DMS153 (cell line): ENCODE measurements at regions not wholly inside any gene's neighbourhood (a gene's known extent, or its start where the extent isn't known, plus 50 kb on each side); places are given as distances from the start of the nearest gene placed in this dataset.
"Not testable (repeated sequence)": the region's sequence is repeated elsewhere in the genome, so short reads cannot be mapped to it uniquely, and the experiment has no call there.

ENCODE experiments used
- DNase-seq: peaks from one replicate; lab custom pipeline; 2025; lab: John Stamatoyannopoulos, UW

DNA sequence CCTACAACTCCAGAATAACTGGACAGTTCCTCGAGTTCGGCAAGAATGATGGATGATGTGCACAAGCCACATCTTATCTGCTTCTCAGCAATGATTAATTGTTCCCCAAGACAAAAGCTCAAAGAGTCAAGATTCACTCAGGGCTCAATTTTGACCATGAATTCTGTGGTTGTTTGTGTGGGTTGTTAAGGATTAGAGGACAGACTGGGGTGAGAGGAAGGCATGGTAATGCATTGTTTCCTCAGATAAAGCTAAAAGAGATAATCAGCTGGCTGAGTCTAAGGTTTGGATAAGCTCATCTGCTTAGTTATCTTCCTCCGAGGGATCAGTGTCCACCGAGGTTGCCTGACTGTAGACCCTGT is 161.0 kb downstream of the CPEB2 start:
- DNase-seq, result no peak

DNA sequence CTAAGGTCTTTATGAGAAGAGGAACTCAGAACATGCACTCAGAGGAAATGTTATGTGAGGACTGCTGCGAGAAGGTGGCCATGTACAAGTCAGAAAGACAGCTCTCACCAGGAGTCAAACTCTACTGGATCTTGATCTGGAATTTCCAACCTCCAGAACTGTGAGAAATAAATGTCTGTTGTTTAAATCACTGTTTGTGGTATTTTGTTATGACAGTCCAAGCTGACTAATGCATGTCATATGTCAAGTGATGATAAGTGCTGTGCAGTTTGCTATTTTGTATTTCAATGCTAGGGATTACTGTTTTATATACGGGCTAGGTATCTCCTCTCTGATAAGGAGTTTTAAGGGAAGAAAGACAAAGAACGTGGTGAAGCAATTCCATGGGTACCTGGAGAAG is 162.3 kb downstream of the CPEB2 start:
- DNase-seq, result no peak

DNA sequence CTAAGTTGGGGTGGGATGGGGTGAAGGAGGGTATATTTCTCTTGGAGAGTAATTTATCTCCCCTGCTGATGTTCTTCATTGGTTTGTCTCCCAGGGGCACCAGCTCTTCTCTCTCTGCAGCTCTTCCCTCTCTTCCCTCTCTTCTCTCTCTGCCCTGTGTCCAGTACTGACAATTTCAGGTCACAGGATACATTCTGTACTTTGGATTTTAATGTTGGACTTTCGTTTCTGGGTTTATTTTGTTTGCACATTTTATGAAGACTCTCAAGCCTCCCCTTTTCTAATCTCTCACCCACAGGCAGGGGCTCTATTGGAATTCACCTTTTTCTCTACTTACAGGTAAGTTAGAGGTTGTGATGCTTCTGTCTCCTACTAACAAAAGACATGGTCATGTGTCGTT is 165.5 kb downstream of the CPEB2 start:
- DNase-seq, result no peak

DNA sequence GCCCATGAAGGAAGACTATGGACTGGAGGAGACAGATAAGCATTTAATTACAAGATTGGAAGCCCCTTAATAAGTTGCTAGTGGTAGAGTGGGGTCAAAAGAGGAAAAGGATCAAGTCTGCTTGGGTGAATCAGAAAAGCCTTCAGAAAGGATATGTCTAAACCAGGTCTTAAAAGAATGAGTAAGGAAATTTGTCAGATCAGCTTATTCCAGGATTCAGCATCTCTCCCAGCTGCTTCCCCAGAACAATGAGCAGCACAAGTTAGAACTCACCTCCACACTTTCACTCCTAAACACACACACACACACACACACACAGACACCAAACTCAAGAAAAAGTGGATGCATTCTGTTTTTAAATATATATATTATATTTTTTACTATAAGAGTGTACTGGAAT is 166.5 kb downstream of the CPEB2 start:
- no peak for DNase-seq

DNA sequence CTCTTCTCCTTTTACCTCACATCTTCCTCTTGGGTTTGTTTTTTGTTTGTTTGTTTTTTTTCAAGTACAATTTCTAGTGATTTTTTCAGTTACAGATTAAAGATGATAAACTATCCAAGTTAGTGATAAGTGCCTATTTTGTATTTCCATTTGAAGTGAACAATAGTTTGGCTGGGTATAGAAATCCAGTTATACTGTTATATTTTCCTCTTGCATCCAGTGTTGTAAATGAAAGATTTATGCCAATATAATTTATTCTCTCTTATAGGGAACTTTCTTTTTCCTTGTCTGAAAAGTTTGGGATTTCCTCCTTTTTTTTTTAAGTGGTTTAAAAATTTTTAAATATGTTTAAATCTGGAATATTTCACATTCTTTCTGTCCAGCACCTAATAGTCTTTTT is 169.4 kb downstream of the CPEB2 start:
- no peak for DNase-seq

DNA sequence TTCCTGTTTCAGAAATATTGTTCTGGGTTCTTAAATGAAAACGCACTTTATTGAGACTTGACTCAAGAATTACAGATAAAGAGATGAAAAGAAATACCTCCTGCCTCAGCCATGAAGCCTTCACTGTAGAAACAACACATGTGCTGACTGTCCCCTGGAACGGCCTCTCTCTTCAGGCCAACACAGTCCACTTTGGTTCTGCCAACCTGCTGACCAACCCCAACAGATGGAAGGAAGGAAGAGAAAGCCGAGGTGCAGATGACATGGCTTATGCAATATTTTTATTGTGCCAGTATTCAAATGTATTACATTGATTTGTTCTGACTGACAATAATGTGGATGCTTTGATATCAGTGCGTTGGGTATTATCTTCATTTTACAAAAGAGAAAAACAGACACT is 171.0 kb downstream of the CPEB2 start:
- DNase-seq, result no peak

DNA sequence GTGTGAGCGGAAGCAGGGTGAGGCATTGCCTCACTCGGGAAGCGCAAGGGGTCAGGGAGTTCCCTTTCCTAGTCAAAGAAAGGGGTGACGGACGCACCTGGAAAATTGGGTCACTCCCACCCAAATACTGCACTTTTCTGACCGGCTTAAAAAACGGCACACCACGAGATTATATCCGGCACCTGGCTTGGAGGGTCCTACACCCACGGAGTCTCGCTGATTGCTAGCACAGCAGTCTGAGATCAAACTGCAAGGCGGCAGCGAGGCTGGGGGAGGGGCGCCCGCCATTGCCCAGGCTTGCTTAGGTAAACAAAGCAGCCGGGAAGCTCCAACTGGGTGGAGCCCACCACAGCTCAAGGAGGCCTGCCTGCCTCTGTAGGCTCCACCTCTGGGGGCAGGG is 171.9 kb downstream of the CPEB2 start:
- DNase-seq, result not testable (repeated sequence)

DNA sequence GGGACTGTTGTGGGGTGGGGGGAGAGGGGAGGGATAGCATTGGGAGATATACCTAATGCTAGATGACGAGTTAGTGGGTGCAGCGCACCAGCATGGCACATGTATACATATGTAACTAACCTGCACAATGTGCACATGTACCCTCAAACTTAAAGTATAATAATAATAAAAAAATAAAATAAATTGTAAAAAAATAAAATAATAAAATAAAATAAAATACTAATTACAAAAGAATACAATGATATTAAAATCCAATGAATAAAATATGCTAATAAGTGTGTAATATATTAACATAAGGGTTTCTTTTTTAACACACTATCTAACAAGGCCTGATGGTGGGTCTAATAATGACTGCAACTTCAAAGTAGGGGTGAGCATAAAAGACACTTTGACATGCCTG is 177.6 kb downstream of the CPEB2 start:
- DNase-seq, result not testable (repeated sequence)

DNA sequence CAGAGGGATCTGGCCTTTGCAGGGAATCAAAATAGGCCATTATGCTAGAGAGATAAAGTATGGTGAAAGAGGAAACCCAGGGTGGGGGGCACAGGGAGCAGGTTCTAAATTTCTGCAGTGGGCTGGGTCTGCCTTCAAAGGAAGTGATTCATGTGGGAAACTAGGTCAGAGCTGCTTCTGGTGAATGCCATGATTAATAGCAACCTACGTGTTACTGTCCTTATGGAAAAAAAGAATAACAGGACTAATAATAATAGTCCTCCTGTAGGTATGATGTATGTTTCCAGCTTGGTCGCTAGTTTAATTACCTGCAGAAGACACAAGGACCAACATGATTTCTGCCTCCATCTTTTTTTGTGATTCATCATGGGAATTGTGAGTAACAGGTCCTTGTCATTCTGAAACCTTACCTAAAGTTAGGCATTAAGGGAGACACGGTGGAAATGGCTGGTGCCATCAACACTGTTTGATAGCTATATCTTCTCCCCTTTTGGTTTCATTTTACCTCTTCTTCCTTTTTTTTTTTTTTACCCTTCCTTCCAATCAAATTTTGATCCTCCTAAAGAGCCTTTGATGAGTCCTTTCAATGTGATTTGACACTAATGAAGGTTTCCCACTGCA is 180.4 kb downstream of the CPEB2 start:
- DNase-seq, result no peak

DNA sequence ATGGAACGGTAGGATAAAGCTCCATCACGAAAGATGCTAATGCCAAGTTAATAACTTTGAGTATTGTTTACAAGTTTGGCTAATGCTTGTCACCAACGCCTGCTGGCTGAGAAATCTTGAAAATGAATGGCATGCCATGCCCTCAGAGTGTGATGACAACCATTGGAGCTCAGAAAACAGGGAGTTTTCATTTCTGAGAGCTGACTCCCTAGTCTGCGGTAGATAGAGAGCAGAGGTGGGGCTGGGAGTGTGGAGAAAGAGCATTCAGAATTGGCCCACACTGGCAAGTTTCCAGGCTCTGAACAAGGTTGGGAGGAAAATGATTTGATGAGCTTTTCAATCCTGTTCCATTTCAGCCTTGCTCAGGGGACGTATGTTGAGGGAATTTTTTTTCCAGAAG is 183.9 kb downstream of the CPEB2 start:
- DNase-seq, result no peak

DNA sequence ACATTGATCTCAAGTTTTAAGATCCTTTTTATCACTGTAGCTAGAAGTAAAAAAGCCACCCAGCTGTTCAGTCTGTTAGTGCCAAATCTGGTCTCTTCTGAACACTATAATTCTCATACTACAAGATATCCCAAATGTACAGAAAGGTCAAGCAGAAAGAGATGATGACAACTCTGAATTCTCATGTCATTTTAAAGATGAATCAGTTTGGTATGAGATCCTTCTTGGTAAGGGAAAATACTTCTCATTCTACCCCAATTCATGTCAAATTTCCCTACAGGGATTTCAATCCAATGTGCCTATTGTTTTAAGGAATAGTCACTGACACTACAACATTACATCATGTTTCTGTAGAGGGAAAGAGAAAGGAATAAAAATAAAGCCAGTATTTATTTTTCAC is 184.5 kb downstream of the CPEB2 start:
- no peak for DNase-seq

DNA sequence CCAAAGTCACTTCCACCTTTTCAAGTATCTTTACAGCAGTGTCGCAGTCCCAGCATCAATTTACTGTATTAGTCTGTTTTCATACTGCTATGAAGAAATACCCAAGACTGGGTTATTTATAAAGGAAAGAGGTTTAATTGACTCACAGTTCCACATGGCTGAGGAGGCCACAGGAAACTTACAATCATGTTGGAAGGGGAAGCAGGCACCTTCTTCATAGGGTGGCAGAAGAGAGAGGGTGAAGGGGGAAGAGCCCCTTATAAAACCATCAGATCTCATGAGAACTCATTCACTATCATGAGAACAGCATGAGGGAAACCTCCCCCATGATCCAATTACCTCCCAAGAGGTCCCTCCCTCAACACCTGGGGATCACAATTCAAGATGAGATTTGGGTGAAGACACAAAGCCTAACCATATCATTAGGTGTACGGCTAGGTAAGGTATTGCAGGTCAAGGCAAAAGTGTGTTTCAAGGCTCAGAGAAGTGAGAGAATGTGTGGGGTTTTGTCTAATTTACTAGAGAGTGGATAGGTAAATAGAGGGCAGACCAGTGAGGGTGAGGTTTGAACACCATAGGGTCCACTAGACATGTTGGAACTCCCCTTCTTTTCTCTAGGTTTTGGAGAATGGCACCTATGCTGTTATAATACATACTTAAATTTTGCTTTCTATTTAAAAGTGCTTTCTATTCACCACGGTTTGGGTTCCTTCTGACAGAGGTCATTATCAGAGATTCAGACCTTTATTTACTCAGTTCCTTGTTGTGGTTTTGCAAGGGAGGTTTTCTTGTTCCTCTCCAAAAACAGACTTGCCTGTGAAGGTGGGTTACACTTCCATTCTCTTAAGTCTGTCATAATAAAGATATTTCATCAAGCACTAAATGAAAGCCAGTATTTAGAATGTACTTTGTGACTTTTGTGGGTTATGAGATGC is 186.6 kb downstream of the CPEB2 start:
- DNase-seq, result no peak

DNA sequence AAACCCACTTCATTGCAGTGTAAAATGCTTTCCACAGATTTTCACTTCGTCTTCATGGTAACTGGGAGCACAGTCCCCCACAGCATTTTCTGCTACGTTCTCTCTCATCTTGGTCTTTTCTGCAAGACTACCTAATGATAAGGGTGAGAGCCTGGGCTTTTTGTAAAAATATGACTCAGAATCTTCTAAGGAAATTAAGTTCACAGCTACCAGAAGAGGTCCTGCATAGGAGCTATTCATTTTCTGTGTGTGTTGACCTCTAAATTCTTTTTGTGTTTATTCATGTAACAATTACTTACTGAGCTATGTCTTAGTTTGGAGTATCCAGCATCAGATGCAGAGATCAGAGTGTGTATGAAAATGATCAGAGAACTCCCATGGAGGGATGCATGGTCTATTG is 192.2 kb downstream of the CPEB2 start:
- DNase-seq, result no peak

DNA sequence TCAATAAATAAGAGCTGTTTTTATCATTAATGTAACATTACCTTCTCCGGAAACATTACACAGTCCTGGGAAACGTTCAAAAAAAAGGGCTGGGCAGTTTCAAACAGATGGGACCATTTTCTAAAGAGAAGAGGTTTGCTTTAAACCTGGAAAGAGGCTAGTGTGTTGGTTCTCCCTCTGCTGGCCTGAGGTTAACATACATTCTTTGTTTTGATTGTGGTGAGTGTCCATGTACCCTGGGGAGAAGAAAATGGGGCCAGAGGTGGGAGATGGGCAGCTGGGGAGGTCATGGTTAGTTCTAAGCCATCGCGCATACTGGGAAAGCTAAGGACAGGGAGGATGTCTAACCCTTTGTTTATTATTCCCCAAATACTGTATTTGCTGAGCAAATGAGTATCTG is 194.7 kb downstream of the CPEB2 start:
- no peak for DNase-seq

DNA sequence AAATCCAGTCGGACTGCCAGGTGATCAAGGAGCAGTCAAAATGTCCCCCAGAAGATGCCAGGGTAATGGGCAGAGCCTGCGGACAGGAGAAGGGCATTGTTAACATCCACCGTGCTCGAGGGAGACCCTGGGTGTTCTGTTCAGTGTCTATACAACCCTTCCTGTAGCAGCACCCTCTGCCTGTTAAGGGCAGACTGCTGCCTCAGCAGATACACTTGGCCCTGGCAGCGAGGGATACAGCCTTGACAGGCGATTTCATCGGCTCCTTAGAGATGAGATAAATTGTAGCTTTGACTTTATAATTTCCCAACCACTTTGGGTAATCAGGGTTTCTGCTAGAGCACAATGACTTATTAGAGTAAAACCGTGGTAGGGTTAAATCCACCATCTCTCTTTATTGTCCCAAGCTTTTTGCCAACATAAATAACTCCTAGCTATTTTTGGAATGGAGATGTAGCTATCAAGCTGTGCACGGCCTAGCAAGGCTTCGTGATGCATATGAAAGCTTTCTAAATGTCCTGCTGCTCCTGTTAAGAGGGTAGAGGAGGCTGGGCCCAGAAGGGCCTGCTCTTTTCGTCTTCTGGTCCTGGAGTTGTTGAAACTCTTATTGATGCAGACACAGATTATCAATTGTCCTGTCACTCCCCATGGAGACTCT is 195.9 kb downstream of the CPEB2 start:
- no peak for DNase-seq

DNA sequence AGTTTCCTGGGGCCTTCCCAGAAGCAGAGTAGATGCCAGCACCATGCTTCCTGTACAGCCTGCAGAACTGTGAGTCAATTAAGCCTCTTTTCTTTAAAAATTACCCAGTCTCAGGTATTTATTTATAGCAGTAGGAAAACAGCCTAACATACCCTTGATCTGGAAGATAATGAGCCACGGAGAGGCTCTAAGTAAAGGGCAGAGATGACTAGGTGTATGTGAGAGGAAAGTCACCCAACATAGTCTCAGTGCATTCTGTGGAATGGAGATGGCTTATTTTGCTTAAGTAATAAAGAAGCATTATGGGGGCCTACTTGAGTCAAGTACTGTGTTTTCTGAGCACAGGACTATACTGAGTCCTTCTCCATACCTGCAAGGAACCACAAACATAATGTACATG is 199.5 kb downstream of the CPEB2 start:
- DNase-seq, result no peak

DNA sequence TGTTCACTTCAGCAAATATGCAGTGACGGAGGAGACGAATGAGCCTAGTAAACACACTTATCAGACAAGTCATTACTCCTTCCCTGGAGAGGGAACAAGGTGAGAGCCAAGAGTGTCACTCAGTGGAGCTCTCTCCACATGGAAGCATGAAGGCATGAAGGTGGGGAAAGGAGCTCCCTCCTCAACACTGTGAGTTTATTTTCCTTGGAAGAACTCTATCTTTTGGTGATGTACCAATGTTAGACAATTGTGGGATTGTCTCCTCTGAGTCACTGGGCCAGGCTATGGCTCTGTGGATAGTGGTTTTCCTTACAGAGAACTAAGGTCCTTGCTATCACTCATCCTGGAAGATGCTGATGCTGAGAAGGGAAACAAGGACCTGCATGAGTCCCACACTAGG is 200.2 kb downstream of the CPEB2 start:
- DNase-seq, result no peak

DNA sequence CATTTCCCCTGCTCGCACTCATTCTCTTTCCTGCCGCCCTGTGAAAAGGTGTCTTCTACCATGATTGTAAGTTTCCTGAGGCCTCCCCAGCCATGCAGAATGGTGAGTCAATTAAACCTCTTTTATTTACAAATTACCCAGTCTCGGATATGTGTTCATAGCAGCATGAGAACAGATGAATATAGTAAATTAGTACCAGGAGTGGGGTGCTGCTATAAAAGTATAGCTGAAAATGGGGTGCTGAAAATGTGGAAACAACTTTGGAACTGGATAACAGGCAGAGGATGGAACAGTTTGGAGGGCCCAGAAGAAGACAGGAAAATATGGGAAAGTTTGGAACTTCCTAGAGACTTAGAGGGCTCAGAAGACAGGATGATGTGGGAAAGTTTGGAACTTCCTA is 204.2 kb downstream of the CPEB2 start:
- DNase-seq, result not testable (repeated sequence)

DNA sequence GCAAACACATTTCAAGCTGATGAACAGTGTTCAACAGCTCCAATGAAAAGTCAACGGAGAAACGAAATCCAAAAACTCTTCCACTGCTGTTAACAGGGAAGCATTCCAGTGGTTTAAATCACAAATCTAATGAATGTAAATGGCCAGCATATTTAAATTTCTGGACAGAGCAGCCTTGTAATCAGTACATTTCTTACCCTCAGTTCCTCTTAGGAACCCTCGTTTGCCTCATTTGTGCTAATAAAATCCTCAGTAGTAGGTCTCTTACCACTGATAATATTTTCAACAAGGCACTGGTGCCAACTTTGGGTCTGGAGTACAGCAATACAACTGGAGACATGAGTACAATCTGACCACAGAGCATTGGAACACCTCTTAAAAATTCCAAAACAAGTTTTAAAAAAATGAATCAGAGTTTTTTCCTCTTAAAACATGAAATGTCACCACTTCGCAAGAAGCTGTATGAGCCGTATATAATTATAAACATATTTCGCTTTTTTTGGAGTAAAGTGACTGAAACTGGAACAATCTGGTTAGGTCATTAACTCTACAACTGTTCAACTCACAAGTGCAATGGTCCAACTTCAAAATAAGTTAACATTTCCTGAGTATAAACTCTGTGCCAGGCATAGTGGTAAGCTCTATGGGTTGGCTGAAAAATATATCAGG is 211.2 kb downstream of the CPEB2 start:
- no peak for DNase-seq

DNA sequence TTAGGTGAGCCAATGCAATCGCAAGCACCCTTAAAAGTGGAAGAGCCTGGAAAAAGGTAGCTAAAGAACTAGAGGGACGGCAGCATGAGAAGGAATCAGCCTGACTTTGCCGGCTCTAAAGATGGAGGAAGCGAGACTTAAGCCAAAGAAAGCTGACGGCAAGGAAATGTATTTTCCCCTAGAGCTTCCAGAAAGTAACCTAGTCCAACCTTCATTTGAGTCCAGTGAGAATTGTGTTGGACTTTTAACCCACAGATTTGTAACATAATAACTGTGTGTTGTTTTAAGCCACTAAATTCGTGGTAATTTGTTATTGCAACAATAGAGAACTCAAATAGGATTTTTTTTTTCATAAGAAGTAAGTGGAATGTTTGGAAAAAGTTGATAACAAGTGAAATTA is 212.7 kb upstream of the C1QTNF7 start:
- DNase-seq, result no peak

DNA sequence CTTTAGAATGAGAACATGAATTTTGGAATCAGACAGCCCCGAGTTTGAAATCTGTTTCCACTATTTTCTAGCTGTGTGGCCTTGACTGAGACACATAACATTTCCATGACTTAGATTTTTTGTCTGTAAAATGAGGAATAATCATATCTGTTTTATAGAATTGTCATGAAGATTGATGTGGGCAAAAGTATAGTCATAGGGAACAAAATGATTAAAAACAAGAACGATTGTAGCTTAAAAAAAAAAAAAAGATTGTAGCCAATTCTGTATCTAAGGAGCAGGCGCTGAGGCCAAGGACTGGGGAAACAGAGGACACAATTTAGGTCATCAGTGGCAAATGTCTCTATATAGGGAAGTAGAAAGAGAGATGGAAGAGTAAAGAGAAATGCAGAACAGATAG is 201.6 kb upstream of the C1QTNF7 start:
- DNase-seq, result no peak

DNA sequence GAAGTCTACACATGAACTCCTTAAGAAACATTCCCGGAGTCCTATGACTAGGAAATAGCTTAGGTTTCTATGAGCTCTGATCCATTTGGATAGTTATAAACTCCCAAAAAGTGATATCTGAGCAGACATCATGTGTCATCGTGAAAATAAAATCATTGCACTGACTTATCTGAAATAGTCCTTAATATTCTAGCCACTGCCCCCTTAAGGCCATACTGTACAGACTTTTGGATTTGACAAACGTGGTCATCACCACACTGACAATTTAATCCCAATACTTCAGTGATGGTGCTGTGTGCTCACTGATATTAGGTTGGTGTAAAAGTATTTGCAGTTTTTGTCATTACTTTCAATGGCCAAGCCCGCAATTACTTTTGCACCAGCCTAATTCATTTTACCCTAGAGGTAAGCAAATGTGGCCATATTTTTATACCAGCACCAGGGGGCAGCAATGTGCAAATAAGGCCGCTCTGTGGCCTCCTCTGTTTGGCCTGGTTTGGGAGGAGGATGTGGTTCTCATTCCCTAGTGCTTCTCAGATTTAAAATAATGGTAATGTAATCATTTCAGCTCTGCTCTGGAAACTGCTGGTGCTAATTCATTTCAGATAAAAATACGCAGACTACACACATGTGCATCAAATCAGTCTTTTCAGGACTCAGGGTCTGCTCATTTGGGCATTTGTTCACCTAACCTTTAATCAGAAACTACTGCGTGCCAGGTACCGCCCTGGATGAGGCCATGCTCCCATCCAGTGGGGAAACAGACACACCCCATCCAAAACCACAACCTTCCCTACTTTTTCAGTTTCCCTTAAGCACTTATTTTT is 196.4 kb upstream of the C1QTNF7 start:
- DNase-seq, result peak; percentile 25
